Right lobe of liver (tissue), 4 donors: ENCODE measurements at regions not wholly inside any gene's neighbourhood (a gene's known extent, or its start where the extent isn't known, plus 50 kb on each side); places are given as distances from the start of the nearest gene placed in this dataset.

Experiments
- CTCF ChIP-seq, 4 donors: fragments of 200-600 bp in 3 of 4; fragments of 450-650 bp in 1 of 4; IDR thresholded peaks; one replicate each; pipeline versions ENCODE4 v1.5.1 to v1.8.0; 2016 to 2022; ENCODE audit warnings: antibody characterized with exemption in 4 of 4, mild to moderate bottlenecking in 2 of 4
- POLR2A ChIP-seq: fragments of 450-650 bp; IDR thresholded peaks from one replicate; pipeline ENCODE4 v1.6.1; 2017; ENCODE audit warnings: antibody characterized with exemption, mild to moderate bottlenecking
- donor health status: DM: no; HTN: no; CAD: no.
- donor health status: DM: no; HTN: no; CAD: no.
- donor health status: DM: no; HTN: yes; CAD: no.

- no peak for TF ChIP-seq POLR2A
- no peak for TF ChIP-seq CTCF (IDR thresholded peaks at IDR 0.05)
Measured at GRCh38 chr2:121872651-121873050, 117.2 kb downstream of the TSN start.
